Testis (tissue), 2 donors: ENCODE measurements at regions not wholly inside any gene's neighbourhood (a gene's known extent, or its start where the extent isn't known, plus 50 kb on each side); places are given as distances from the start of the nearest gene placed in this dataset.

Experiments used
- DNase-seq: peaks from one replicate; pipeline ENCODE4 v3.0.0-alpha.2; 2019
- H3K27ac ChIP-seq, 2 donors: fragments of 200-600 bp; sonication (generic); one replicate each; pipeline ENCODE4 v1.5.1; 2019
- H3K27me3 ChIP-seq: fragments of 200-600 bp; sonication (generic); one replicate; pipeline ENCODE4 v1.5.1; 2019
- H3K36me3 ChIP-seq: fragments of 200-600 bp; sonication (generic); one replicate; pipeline ENCODE4 v1.5.1; 2017; ENCODE audit warnings: low read depth; ENCODE audit errors: missing control alignments
- H3K4me1 ChIP-seq: fragments of 200-600 bp; sonication (generic); one replicate; pipeline ENCODE4 v1.5.1; 2019
- H3K4me3 ChIP-seq, 2 donors: fragments of 200-600 bp; sonication (generic); one replicate each; pipeline ENCODE4 v1.5.1; 2017 to 2019
- H3K9me3 ChIP-seq: fragments of 200-600 bp; sonication (generic); one replicate; pipeline ENCODE4 v1.5.1; 2017
- CTCF ChIP-seq, 3 experiments: fragments of 450-650 bp in 2 of 3; fragments of 200-600 bp in 1 of 3; sonication (generic) in 1 of 3; IDR thresholded peaks; one replicate each; pipeline ENCODE4 v1.5.1; 2016 to 2019; ENCODE audit warnings: antibody characterized with exemption in 3 of 3, mild to moderate bottlenecking in 2 of 3, moderate library complexity in 1 of 3
- POLR2A ChIP-seq: fragments of 450-650 bp; IDR thresholded peaks from one replicate; pipeline ENCODE4 v1.6.1; 2017; ENCODE audit warnings: antibody characterized with exemption, mild to moderate bottlenecking, moderate library complexity
- WGBS, 2 donors: methylation state at CpG; one replicate each; pipeline ENCODE4 v1.1.5; 2018; 5-methylcytosine and 5-hydroxymethylcytosine counted together
- intact Hi-C: fragments of 100-400 bp; cut with DNase I; formaldehyde crosslinking; loops from one replicate; pipeline ENCODE4 v1.15.1; 2023; ENCODE audit warnings: low total_unique reads

- H3K27me3 ChIP-seq, result no peaks in the 10 kb centered on the region
- no peak overlapping the region for H3K27ac ChIP-seq
- intact Hi-C loops, result no loop called here
- H3K4me3 ChIP-seq, result no peak overlapping the region
- peaks cover 15% of the 10 kb centered on the region for H3K4me1 ChIP-seq
- TF ChIP-seq CTCF (IDR thresholded peaks at IDR 0.05) (no peak), POLR2A (no peak)
- WGBS, 2 donors, result 48 to 66% methylated on average over 10 to 11 of the region's 11 CpGs
- no peaks in the 10 kb centered on the region for H3K36me3 ChIP-seq
- DNase-seq, result no peak
- H3K9me3 ChIP-seq, result no peaks in the 10 kb centered on the region
Observed at GRCh38 chr15:25624504-25625177, 185.8 kb upstream of the UBE3A start.

- no peaks in the 10 kb centered on the region for H3K9me3 ChIP-seq
- 64 to 65% methylated on average over 5 of the region's 5 CpGs for WGBS, 2 donors
- TF ChIP-seq POLR2A (no peak), CTCF (IDR thresholded peaks at IDR 0.05) (no peak)
- no peak overlapping the region for H3K4me3 ChIP-seq
- DNase-seq, result no peak
- no peak overlapping the region for H3K27ac ChIP-seq
- no peaks in the 10 kb centered on the region for H3K27me3 ChIP-seq
- intact Hi-C loops, result no loop called here
- peaks cover 15% of the 10 kb centered on the region for H3K4me1 ChIP-seq
- H3K36me3 ChIP-seq, result no peaks in the 10 kb centered on the region
Observed at GRCh38 chr15:25623708-25624107, 184.9 kb upstream of the UBE3A start.

GRCh38 chr15:25620466-25620865, 181.6 kb upstream of the UBE3A start:
- WGBS, 2 donors, result 84 to 86% methylated on average over 4 of the region's 4 CpGs
- TF ChIP-seq POLR2A, result no peak
- TF ChIP-seq CTCF (IDR thresholded peaks at IDR 0.05), result no peak
- H3K36me3 ChIP-seq, result no peaks in the 10 kb centered on the region
- H3K4me1 ChIP-seq, result peaks cover 15% of the 10 kb centered on the region
- intact Hi-C loops, result no loop called here
- H3K27ac ChIP-seq, result no peak overlapping the region
- no peaks in the 10 kb centered on the region for H3K27me3 ChIP-seq
- H3K4me3 ChIP-seq, result no peak overlapping the region
- DNase-seq, result no peak
- H3K9me3 ChIP-seq, result no peaks in the 10 kb centered on the region

- H3K27ac ChIP-seq, result no peak overlapping the region
- TF ChIP-seq POLR2A, result no peak
- DNase-seq, result no peak
- intact Hi-C loops, result no loop called here
- H3K9me3 ChIP-seq, result no peaks in the 10 kb centered on the region
- WGBS, 2 donors, result 86 to 96% methylated on average over 8 to 9 of the region's 9 CpGs
- H3K27me3 ChIP-seq, result no peaks in the 10 kb centered on the region
- H3K4me3 ChIP-seq, result no peak overlapping the region
- H3K36me3 ChIP-seq, result no peaks in the 10 kb centered on the region
- H3K4me1 ChIP-seq, result peaks cover 13% of the 10 kb centered on the region
Observed at GRCh38 chr15:25619761-25620160, 180.9 kb upstream of the UBE3A start.

GRCh38 chr15:25619076-25619475, 180.3 kb upstream of the UBE3A start:
- Histone ChIP-seq H3K36me3 (no peaks in the 10 kb centered on the region), H3K4me3 (no peak overlapping the region), H3K4me1 (peaks cover 6% of the 10 kb centered on the region), H3K27me3 (no peaks in the 10 kb centered on the region), H3K27ac (no peak overlapping the region), H3K9me3 (no peaks in the 10 kb centered on the region)
- no peak for DNase-seq
- no peak for TF ChIP-seq CTCF (IDR thresholded peaks at IDR 0.05)
- no peak for TF ChIP-seq POLR2A
- intact Hi-C loops, result no loop called here
- 80% methylated on average over 9 of the region's 9 CpGs for WGBS, 2 donors
